Neural cell (in vitro differentiated cells): ENCODE measurements at regions not wholly inside any gene's neighbourhood (a gene's known extent, or its start where the extent isn't known, plus 50 kb on each side); places are given as distances from the start of the nearest gene placed in this dataset.

ENCODE experiments used
- H2AFZ ChIP-seq: fragments of 200-600, 300-800 bp; sonication (generic), shearing (Covaris generic); 2 replicates; pipeline ENCODE4 v1.6.0; 2014; ENCODE audit warnings: low read depth, mild to moderate bottlenecking, antibody characterized with exemption, low read length, moderate library complexity
- H3F3A ChIP-seq: fragments of 200-600 bp; shearing (Covaris generic); 2 replicates; pipeline ENCODE4 v1.6.1; 2016; ENCODE audit warnings: mild to moderate bottlenecking, moderate library complexity, mixed read lengths, antibody characterized with exemption, low read length; ENCODE audit not compliant: insufficient read depth, poor library complexity, severe bottlenecking
- H3K27ac ChIP-seq: fragments of 200-600, 300-800 bp; sonication (generic), shearing (Covaris generic); 2 replicates; pipeline ENCODE4 v1.5.1; 2014; ENCODE audit warnings: mild to moderate bottlenecking, low read length, moderate library complexity
- H3K27me3 ChIP-seq: fragments of 300-800, 200-600 bp; sonication (generic), shearing (Covaris generic); 2 replicates; pipeline ENCODE4 v1.6.0; 2014; ENCODE audit warnings: mild to moderate bottlenecking, low read depth, low read length, moderate library complexity; ENCODE audit not compliant: insufficient read depth
- H3K36me3 ChIP-seq: fragments of 300-800, 200-600 bp; sonication (generic), shearing (Covaris generic); 2 replicates; pipeline ENCODE4 v1.5.1; 2014; ENCODE audit warnings: mild to moderate bottlenecking, antibody characterized with exemption, low read length, moderate library complexity; ENCODE audit not compliant: insufficient read depth
- H3K4me2 ChIP-seq: fragments of 300-800, 200-600 bp; sonication (generic), shearing (Covaris generic); 2 replicates; pipeline ENCODE4 v1.6.0; 2014; ENCODE audit warnings: mild to moderate bottlenecking, low read length
- H3K4me3 ChIP-seq: fragments of 300-800, 200-600 bp; sonication (generic), shearing (Covaris generic); 2 replicates; pipeline ENCODE4 v1.5.1; 2014; ENCODE audit warnings: mild to moderate bottlenecking, low read length, moderate library complexity
- H3K79me2 ChIP-seq: fragments of 200-600 bp; shearing (Covaris generic); replicated peaks from 2 replicates; pipeline ENCODE4 v1.6.0; 2014; ENCODE audit warnings: mild to moderate bottlenecking, low read length, moderate library complexity; ENCODE audit not compliant: insufficient read depth
- H3K9ac ChIP-seq: fragments of 300-800, 200-600 bp; sonication (generic), shearing (Covaris generic); 2 replicates; pipeline ENCODE4 v1.6.1; 2016; ENCODE audit warnings: mild to moderate bottlenecking, low read length, mixed read lengths
- H3K9me2 ChIP-seq: fragments of 200-600 bp; shearing (Covaris generic); 2 replicates; pipeline ENCODE4 v1.6.1; 2016; ENCODE audit warnings: mild to moderate bottlenecking, low read length, mixed read lengths; ENCODE audit not compliant: insufficient read depth
- H3K9me3 ChIP-seq: fragments of 200-600, 300-800 bp; sonication (generic), shearing (Covaris generic); 2 replicates; pipeline ENCODE4 v1.6.1; 2016; ENCODE audit warnings: mild to moderate bottlenecking, mixed run types, low read length, moderate library complexity, mixed read lengths
- H4K20me1 ChIP-seq: fragments of 200-600 bp; shearing (Covaris generic); 2 replicates; pipeline ENCODE4 v1.6.1; 2016; ENCODE audit warnings: mild to moderate bottlenecking, mixed run types; ENCODE audit not compliant: insufficient read depth
- EP300 ChIP-seq: fragments of 450-650 bp; conservative IDR thresholded peaks from 2 replicates; pipeline ENCODE4 v1.6.1; 2014; ENCODE audit warnings: antibody characterized with exemption, mild to moderate bottlenecking, moderate library complexity; ENCODE audit not compliant: poor library complexity, severe bottlenecking
- EZH2 ChIP-seq: fragments of 200-600, 300-800 bp; shearing (Covaris generic), sonication (generic); IDR thresholded peaks from 2 replicates; pipeline ENCODE4 v1.6.1; 2014; ENCODE audit warnings: antibody characterized with exemption, low read length, borderline replicate concordance, mild to moderate bottlenecking; ENCODE audit not compliant: insufficient read depth, poor library complexity, severe bottlenecking
- MXI1 ChIP-seq: fragments of 450-650 bp; conservative IDR thresholded peaks from 2 replicates; pipeline ENCODE4 v1.6.1; 2014; ENCODE audit warnings: antibody characterized with exemption, mild to moderate bottlenecking; ENCODE audit not compliant: poor library complexity, severe bottlenecking
- POLR2AphosphoS5 ChIP-seq: IDR thresholded peaks from 2 replicates; pipeline ENCODE4 v1.6.1; 2012
- RAD21 ChIP-seq: fragments of 450-650 bp; conservative IDR thresholded peaks from 2 replicates; pipeline ENCODE4 v1.6.1; 2014; ENCODE audit warnings: antibody characterized with exemption, mild to moderate bottlenecking, moderate library complexity
- SMC3 ChIP-seq: fragments of 450-650 bp; conservative IDR thresholded peaks from 2 replicates; pipeline ENCODE4 v1.6.1; 2014; ENCODE audit warnings: antibody characterized with exemption, mild to moderate bottlenecking, moderate library complexity; ENCODE audit not compliant: poor library complexity
- TAF1 ChIP-seq: IDR thresholded peaks from 2 replicates; pipeline ENCODE4 v1.6.1; 2012; ENCODE audit warnings: low read depth
- TF ChIP-seq, protein P1 (sequence below): IDR thresholded peaks from 2 replicates; pipeline ENCODE4 v1.6.1; 2012; ENCODE audit warnings: borderline replicate concordance
- TF ChIP-seq, protein P2 (sequence below): fragments of 450-650 bp; IDR thresholded peaks from 2 replicates; pipeline ENCODE4 v1.5.1; 2014; ENCODE audit warnings: antibody characterized with exemption, mild to moderate bottlenecking, moderate library complexity; ENCODE audit not compliant: poor library complexity, severe bottlenecking

DNA sequence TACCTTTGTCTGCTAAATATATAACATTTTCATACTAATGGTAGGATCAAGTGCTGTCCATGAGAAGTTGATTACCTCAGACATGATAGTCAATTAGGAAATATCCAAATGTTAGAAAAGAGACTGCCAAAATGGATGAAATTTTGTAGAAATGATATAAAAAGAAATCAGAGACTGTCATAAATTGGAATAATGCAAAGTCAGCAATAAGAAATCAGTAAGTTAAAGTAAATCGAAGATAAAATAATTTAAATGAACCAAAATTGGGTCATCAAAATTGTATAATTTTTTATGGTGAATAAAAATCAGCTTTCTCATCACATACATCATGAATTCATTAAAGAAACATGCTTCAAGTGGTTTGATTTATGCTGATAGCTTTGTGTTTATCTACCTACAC, 165.3 kb upstream of the CDH2 start:
- Histone ChIP-seq H3K27ac (no peak overlapping the region), H3K9ac (no peak overlapping the region), H2AFZ (no peak overlapping the region), H3K79me2 (no peaks in the 10 kb centered on the region), H3K4me3 (no peak overlapping the region), H3K36me3 (no peaks in the 10 kb centered on the region), H3K4me2 (no peak overlapping the region), H3F3A (no peaks in the 10 kb centered on the region), H3K9me3 (no peaks in the 10 kb centered on the region), H3K27me3 (no peaks in the 10 kb centered on the region), H3K9me2 (no peaks in the 10 kb centered on the region), H4K20me1 (no peaks in the 10 kb centered on the region)
- TF ChIP-seq SMC3 (no peak), EP300 (no peak), MXI1 (no peak), RAD21 (no peak), POLR2AphosphoS5 (no peak), TAF1 (no peak), EZH2 (no peak)
- TF ChIP-seq, protein P1, sequence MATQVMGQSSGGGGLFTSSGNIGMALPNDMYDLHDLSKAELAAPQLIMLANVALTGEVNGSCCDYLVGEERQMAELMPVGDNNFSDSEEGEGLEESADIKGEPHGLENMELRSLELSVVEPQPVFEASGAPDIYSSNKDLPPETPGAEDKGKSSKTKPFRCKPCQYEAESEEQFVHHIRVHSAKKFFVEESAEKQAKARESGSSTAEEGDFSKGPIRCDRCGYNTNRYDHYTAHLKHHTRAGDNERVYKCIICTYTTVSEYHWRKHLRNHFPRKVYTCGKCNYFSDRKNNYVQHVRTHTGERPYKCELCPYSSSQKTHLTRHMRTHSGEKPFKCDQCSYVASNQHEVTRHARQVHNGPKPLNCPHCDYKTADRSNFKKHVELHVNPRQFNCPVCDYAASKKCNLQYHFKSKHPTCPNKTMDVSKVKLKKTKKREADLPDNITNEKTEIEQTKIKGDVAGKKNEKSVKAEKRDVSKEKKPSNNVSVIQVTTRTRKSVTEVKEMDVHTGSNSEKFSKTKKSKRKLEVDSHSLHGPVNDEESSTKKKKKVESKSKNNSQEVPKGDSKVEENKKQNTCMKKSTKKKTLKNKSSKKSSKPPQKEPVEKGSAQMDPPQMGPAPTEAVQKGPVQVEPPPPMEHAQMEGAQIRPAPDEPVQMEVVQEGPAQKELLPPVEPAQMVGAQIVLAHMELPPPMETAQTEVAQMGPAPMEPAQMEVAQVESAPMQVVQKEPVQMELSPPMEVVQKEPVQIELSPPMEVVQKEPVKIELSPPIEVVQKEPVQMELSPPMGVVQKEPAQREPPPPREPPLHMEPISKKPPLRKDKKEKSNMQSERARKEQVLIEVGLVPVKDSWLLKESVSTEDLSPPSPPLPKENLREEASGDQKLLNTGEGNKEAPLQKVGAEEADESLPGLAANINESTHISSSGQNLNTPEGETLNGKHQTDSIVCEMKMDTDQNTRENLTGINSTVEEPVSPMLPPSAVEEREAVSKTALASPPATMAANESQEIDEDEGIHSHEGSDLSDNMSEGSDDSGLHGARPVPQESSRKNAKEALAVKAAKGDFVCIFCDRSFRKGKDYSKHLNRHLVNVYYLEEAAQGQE, result no peak
- TF ChIP-seq, protein P2, sequence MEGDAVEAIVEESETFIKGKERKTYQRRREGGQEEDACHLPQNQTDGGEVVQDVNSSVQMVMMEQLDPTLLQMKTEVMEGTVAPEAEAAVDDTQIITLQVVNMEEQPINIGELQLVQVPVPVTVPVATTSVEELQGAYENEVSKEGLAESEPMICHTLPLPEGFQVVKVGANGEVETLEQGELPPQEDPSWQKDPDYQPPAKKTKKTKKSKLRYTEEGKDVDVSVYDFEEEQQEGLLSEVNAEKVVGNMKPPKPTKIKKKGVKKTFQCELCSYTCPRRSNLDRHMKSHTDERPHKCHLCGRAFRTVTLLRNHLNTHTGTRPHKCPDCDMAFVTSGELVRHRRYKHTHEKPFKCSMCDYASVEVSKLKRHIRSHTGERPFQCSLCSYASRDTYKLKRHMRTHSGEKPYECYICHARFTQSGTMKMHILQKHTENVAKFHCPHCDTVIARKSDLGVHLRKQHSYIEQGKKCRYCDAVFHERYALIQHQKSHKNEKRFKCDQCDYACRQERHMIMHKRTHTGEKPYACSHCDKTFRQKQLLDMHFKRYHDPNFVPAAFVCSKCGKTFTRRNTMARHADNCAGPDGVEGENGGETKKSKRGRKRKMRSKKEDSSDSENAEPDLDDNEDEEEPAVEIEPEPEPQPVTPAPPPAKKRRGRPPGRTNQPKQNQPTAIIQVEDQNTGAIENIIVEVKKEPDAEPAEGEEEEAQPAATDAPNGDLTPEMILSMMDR, result no peak

DNA sequence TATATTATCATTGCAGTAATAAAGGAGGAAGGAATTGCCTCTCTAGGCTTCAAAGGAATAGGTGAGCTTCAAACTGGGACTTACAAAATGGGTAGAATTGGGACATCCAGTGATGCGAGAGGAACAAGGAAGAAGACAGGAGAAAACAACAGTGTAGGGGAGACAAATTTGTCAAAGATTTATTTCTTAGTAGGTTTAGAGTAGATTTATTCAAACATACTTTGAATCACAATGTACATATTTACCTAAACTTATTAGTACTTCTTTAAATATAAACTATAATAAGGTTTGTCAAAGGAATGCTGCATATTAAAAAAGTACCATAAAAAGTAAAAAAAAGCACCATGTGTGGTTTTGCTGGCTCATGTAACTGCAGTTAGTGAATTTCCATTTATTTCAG, 161.4 kb upstream of the CDH2 start:
- Histone ChIP-seq H3F3A (no peaks in the 10 kb centered on the region), H3K27ac (no peak overlapping the region), H3K9me3 (no peaks in the 10 kb centered on the region), H2AFZ (no peak overlapping the region), H3K79me2 (no peaks in the 10 kb centered on the region), H3K27me3 (no peaks in the 10 kb centered on the region), H3K9me2 (no peaks in the 10 kb centered on the region), H4K20me1 (no peaks in the 10 kb centered on the region), H3K36me3 (no peaks in the 10 kb centered on the region), H3K9ac (no peak overlapping the region), H3K4me3 (no peak overlapping the region), H3K4me2 (no peak overlapping the region)
- TF ChIP-seq, protein P1, result no peak
- TF ChIP-seq MXI1 (no peak), RAD21 (no peak), SMC3 (no peak), EZH2 (no peak), EP300 (no peak), POLR2AphosphoS5 (no peak), TAF1 (no peak)
- TF ChIP-seq, protein P2, result no peak
